DMS114 treated with DMSO at 0.1 percent for 48 hours (cell line): ENCODE measurements at regions not wholly inside any gene's neighbourhood (a gene's known extent, or its start where the extent isn't known, plus 50 kb on each side); places are given as distances from the start of the nearest gene placed in this dataset.

Experiments used
- DNase-seq: peaks from one replicate; lab custom pipeline; 2025; ENCODE audit not compliant: unreplicated experiment; lab: John Stamatoyannopoulos, UW

GRCh38 chr4:15364183-15364582, 63.6 kb upstream of the C1QTNF7 start:
- no peak for DNase-seq

GRCh38 chr4:15365641-15366040, 62.2 kb upstream of the C1QTNF7 start:
- no peak for DNase-seq

- no peak for DNase-seq
Observed at GRCh38 chr4:15366721-15367120, 61.1 kb upstream of the C1QTNF7 start.

GRCh38 chr4:15368856-15369255, 59.0 kb upstream of the C1QTNF7 start:
- no peak for DNase-seq

- DNase-seq: no peak
Observed at GRCh38 chr4:15370296-15370695, 57.5 kb upstream of the C1QTNF7 start.

GRCh38 chr4:15373363-15373762, 54.5 kb upstream of the C1QTNF7 start:
- no peak for DNase-seq

- no peak for DNase-seq
Observed at GRCh38 chr4:15374656-15375055, 53.2 kb upstream of the C1QTNF7 start.

- DNase-seq: no peak
Observed at GRCh38 chr4:15375667-15376066, 52.2 kb upstream of the C1QTNF7 start.

- no peak for DNase-seq
Observed at GRCh38 chr4:15376145-15376544, 51.7 kb upstream of the C1QTNF7 start.

GRCh38 chr4:15376594-15376993, 51.2 kb upstream of the C1QTNF7 start:
- DNase-seq: no peak
